Skeletal muscle satellite cell (primary cell): ENCODE measurements at regions not wholly inside any gene's neighbourhood (a gene's known extent, or its start where the extent isn't known, plus 50 kb on each side); places are given as distances from the start of the nearest gene placed in this dataset.
"Not testable (repeated sequence)": the region's sequence is repeated elsewhere in the genome, so short reads cannot be mapped to it uniquely, and the experiment has no call there.

ENCODE experiments used
- H3K27me3 ChIP-seq: 2 replicates; pipeline ENCODE4 v1.7.0; 2013; ENCODE audit warnings: low read length; ENCODE audit not compliant: control insufficient read depth, insufficient read depth
- H3K36me3 ChIP-seq: 2 replicates; pipeline ENCODE4 v1.7.0; 2013; ENCODE audit warnings: mild to moderate bottlenecking, control low read depth, low read length; ENCODE audit not compliant: insufficient read depth
- H3K4me1 ChIP-seq: 2 replicates; pipeline ENCODE4 v1.7.0; 2013; ENCODE audit warnings: low read length; ENCODE audit not compliant: control insufficient read depth, insufficient read depth
- H3K4me2 ChIP-seq: 2 replicates; pipeline ENCODE4 v1.7.0; 2013; ENCODE audit warnings: mild to moderate bottlenecking, low read length
- H3K4me3 ChIP-seq: 2 replicates; pipeline ENCODE4 v1.7.0; 2013; ENCODE audit warnings: low read length
- H3K9ac ChIP-seq: 2 replicates; pipeline ENCODE4 v1.7.0; 2013; ENCODE audit warnings: mild to moderate bottlenecking, low read depth, low read length, moderate library complexity
- H3K9me3 ChIP-seq: replicated peaks from 2 replicates; pipeline ENCODE4 v1.7.0; 2013; ENCODE audit warnings: mild to moderate bottlenecking, control low read depth, low read length

- Histone ChIP-seq H3K4me2 (no peak overlapping the region), H3K4me1 (no peaks in the 10 kb centered on the region), H3K4me3 (no peak overlapping the region), H3K27me3 (no peaks in the 10 kb centered on the region), H3K36me3 (no peaks in the 10 kb centered on the region), H3K9ac (no peak overlapping the region), H3K9me3 (no peaks in the 10 kb centered on the region)
These were observed 135.0 kb upstream of the RCN1 start for GRCh38 chr11:31955838-31956237.

GRCh38 chr11:31953803-31954327 lies 137.0 kb upstream of the RCN1 start:
- Histone ChIP-seq H3K9me3 (no peaks in the 10 kb centered on the region), H3K27me3 (no peaks in the 10 kb centered on the region), H3K36me3 (no peaks in the 10 kb centered on the region), H3K4me3 (no peak overlapping the region), H3K9ac (no peak overlapping the region), H3K4me2 (no peak overlapping the region), H3K4me1 (no peaks in the 10 kb centered on the region)

GRCh38 chr11:31949733-31950200 lies 138.6 kb upstream of the PAX6 start:
- not testable (repeated sequence) for H3K4me3 ChIP-seq, H3K4me2 ChIP-seq, H3K9ac ChIP-seq, H3K27me3 ChIP-seq, H3K36me3 ChIP-seq, H3K9me3 ChIP-seq, H3K4me1 ChIP-seq

GRCh38 chr11:31947051-31947450 lies 135.9 kb upstream of the PAX6 start:
- H3K9ac ChIP-seq: no peak overlapping the region

GRCh38 chr11:31943056-31943780 lies 132.1 kb upstream of the PAX6 start:
- Histone ChIP-seq H3K9me3 (no peaks in the 10 kb centered on the region), H3K36me3 (no peaks in the 10 kb centered on the region), H3K4me3 (no peak overlapping the region), H3K9ac (no peak overlapping the region), H3K4me1 (no peaks in the 10 kb centered on the region), H3K27me3 (peaks cover 13% of the 10 kb centered on the region), H3K4me2 (no peak overlapping the region)

More at GRCh38 chr11:31947051-31947450, 135.9 kb upstream of the PAX6 start:
- no peak overlapping the region for H3K4me3 ChIP-seq
- no peaks in the 10 kb centered on the region for H3K27me3 ChIP-seq
- no peaks in the 10 kb centered on the region for H3K36me3 ChIP-seq
- H3K9me3 ChIP-seq: no peaks in the 10 kb centered on the region
- H3K4me1 ChIP-seq: no peaks in the 10 kb centered on the region
- H3K4me2 ChIP-seq: no peak overlapping the region

GRCh38 chr11:31940371-31941037 lies 129.4 kb upstream of the PAX6 start:
- Histone ChIP-seq H3K4me2 (no peak overlapping the region), H3K27me3 (peaks cover 25% of the 10 kb centered on the region), H3K9me3 (no peaks in the 10 kb centered on the region)

GRCh38 chr11:31939004-31939403 lies 127.9 kb upstream of the PAX6 start:
- H3K36me3 ChIP-seq: no peaks in the 10 kb centered on the region
- no peaks in the 10 kb centered on the region for H3K9me3 ChIP-seq
- H3K9ac ChIP-seq: no peak overlapping the region
- H3K4me3 ChIP-seq: no peak overlapping the region
- no peak overlapping the region for H3K4me2 ChIP-seq
- H3K27me3 ChIP-seq: peaks cover 25% of the 10 kb centered on the region
- H3K4me1 ChIP-seq: no peaks in the 10 kb centered on the region

More at GRCh38 chr11:31940371-31941037, 129.4 kb upstream of the PAX6 start:
- Histone ChIP-seq H3K36me3 (no peaks in the 10 kb centered on the region), H3K4me1 (no peaks in the 10 kb centered on the region), H3K4me3 (no peak overlapping the region), H3K9ac (no peak overlapping the region)

GRCh38 chr11:31936312-31936711 lies 125.2 kb upstream of the PAX6 start:
- no peak overlapping the region for H3K4me2 ChIP-seq
- no peak overlapping the region for H3K4me3 ChIP-seq
- H3K36me3 ChIP-seq: no peaks in the 10 kb centered on the region
- no peaks in the 10 kb centered on the region for H3K4me1 ChIP-seq
- H3K9ac ChIP-seq: no peak overlapping the region
- H3K27me3 ChIP-seq: peaks cover 25% of the 10 kb centered on the region
- no peaks in the 10 kb centered on the region for H3K9me3 ChIP-seq

GRCh38 chr11:31932879-31933278 lies 121.8 kb upstream of the PAX6 start:
- Histone ChIP-seq H3K9me3 (no peaks in the 10 kb centered on the region), H3K4me3 (no peak overlapping the region), H3K36me3 (no peaks in the 10 kb centered on the region), H3K4me2 (no peak overlapping the region), H3K27me3 (peaks cover 14% of the 10 kb centered on the region), H3K4me1 (no peaks in the 10 kb centered on the region), H3K9ac (no peak overlapping the region)

GRCh38 chr11:31927982-31928381 lies 116.9 kb upstream of the PAX6 start:
- H3K9ac ChIP-seq: no peak overlapping the region
- H3K4me1 ChIP-seq: no peaks in the 10 kb centered on the region
- no peaks in the 10 kb centered on the region for H3K36me3 ChIP-seq
- H3K9me3 ChIP-seq: no peaks in the 10 kb centered on the region
- H3K4me2 ChIP-seq: no peak overlapping the region
- no peak overlapping the region for H3K4me3 ChIP-seq
- H3K27me3 ChIP-seq: peaks cover 15% of the 10 kb centered on the region

- no peaks in the 10 kb centered on the region for H3K4me1 ChIP-seq
- no peak overlapping the region for H3K9ac ChIP-seq
- peaks cover 15% of the 10 kb centered on the region for H3K27me3 ChIP-seq
- H3K36me3 ChIP-seq: no peaks in the 10 kb centered on the region
- H3K9me3 ChIP-seq: no peaks in the 10 kb centered on the region
- H3K4me3 ChIP-seq: no peak overlapping the region
- H3K4me2 ChIP-seq: no peak overlapping the region
These were observed 115.8 kb upstream of the PAX6 start for GRCh38 chr11:31926816-31927528.
